Mesenchymal stem cell (in vitro differentiated cells and primary cell): ENCODE measurements at regions not wholly inside any gene's neighbourhood (a gene's known extent, or its start where the extent isn't known, plus 50 kb on each side); places are given as distances from the start of the nearest gene placed in this dataset.

Experiments used
- DNase-seq: peaks from one replicate; pipeline ENCODE4 v3.0.0-alpha.2; 2013
- H2AFZ ChIP-seq: one replicate; pipeline ENCODE4 v1.6.1; 2013; ENCODE audit warnings: low read depth, mild to moderate bottlenecking, control low read depth, inconsistent platforms, low read length, moderate library complexity
- H2AK5ac ChIP-seq: 2 replicates; pipeline ENCODE4 v1.6.1; 2013; ENCODE audit warnings: low read length, moderate library complexity, mild to moderate bottlenecking, inconsistent platforms; ENCODE audit not compliant: severe bottlenecking
- H2BK120ac ChIP-seq: one replicate; pipeline ENCODE4 v1.6.1; 2013; ENCODE audit warnings: low read depth, mild to moderate bottlenecking, inconsistent platforms, low read length, moderate library complexity
- H2BK12ac ChIP-seq, 2 experiments: one replicate each; pipeline ENCODE4 v1.6.1; 2013; ENCODE audit warnings: inconsistent platforms in 2 of 2, low read length in 2 of 2, mild to moderate bottlenecking in 2 of 2, moderate library complexity in 2 of 2, control low read depth in 1 of 2
- H2BK15ac ChIP-seq: one replicate; pipeline ENCODE4 v1.6.1; 2013; ENCODE audit warnings: mild to moderate bottlenecking, low read depth, inconsistent platforms; ENCODE audit not compliant: poor library complexity, severe bottlenecking
- H2BK5ac ChIP-seq: 2 replicates; pipeline ENCODE4 v1.6.1; 2013; ENCODE audit warnings: low read depth, mild to moderate bottlenecking, low read length, control low read depth, inconsistent platforms; ENCODE audit not compliant: poor library complexity, severe bottlenecking
- H3K14ac ChIP-seq, 2 experiments: one replicate each; pipeline ENCODE4 v1.6.1; 2013; ENCODE audit warnings: inconsistent platforms in 2 of 2, low read length in 2 of 2, control low read depth in 1 of 2, mild to moderate bottlenecking in 1 of 2, moderate library complexity in 1 of 2
- H3K18ac ChIP-seq, 2 experiments: one replicate each; pipeline ENCODE4 v1.6.1; 2013; ENCODE audit warnings: inconsistent platforms in 2 of 2, low read length in 2 of 2, control low read depth in 1 of 2, low read depth in 1 of 2, mild to moderate bottlenecking in 1 of 2
- H3K23ac ChIP-seq, 2 experiments: one replicate each; pipeline ENCODE4 v1.6.1; 2013; ENCODE audit warnings: inconsistent platforms in 2 of 2, low read length in 2 of 2, mild to moderate bottlenecking in 2 of 2, moderate library complexity in 2 of 2, control low read depth in 1 of 2
- H3K27ac ChIP-seq: 2 replicates; pipeline ENCODE4 v1.5.1; 2013; ENCODE audit warnings: mild to moderate bottlenecking, moderate library complexity, low read length, control low read depth, inconsistent platforms; ENCODE audit not compliant: poor library complexity, severe bottlenecking
- H3K27me3 ChIP-seq, 2 experiments: 2 replicates each; pipeline versions ENCODE4 v1.6.1 to v1.7.0; 2013; ENCODE audit warnings: low read length in 2 of 2, mild to moderate bottlenecking in 2 of 2, moderate library complexity in 2 of 2, control low read depth in 1 of 2, inconsistent platforms in 1 of 2; ENCODE audit not compliant: control insufficient read depth in 1 of 2, insufficient read depth in 1 of 2
- H3K36me3 ChIP-seq, 2 experiments: 2 replicates each; pipeline versions ENCODE4 v1.6.1 to v1.7.0; 2013; ENCODE audit warnings: low read length in 2 of 2, control low read depth in 1 of 2, inconsistent platforms in 1 of 2, low read depth in 1 of 2, mild to moderate bottlenecking in 1 of 2; ENCODE audit not compliant: insufficient read depth in 2 of 2, control insufficient read depth in 1 of 2
- H3K4ac ChIP-seq, 2 experiments: one replicate each; pipeline ENCODE4 v1.6.1; 2013; ENCODE audit warnings: inconsistent platforms in 2 of 2, low read length in 2 of 2, mild to moderate bottlenecking in 2 of 2, moderate library complexity in 2 of 2, control low read depth in 1 of 2, low read depth in 1 of 2
- H3K4me1 ChIP-seq: 2 replicates; pipeline ENCODE4 v1.6.1; 2013; ENCODE audit warnings: low read depth, low read length, control low read depth; ENCODE audit not compliant: control insufficient read depth, insufficient read depth
- H3K4me2 ChIP-seq: 2 replicates; pipeline ENCODE4 v1.6.1; 2013; ENCODE audit warnings: low read length, mild to moderate bottlenecking, inconsistent platforms; ENCODE audit not compliant: poor library complexity, severe bottlenecking
- H3K4me3 ChIP-seq, 2 experiments: 2 replicates each; pipeline versions ENCODE4 v1.5.1 to v1.7.0; 2013; ENCODE audit warnings: low read length in 2 of 2, mild to moderate bottlenecking in 2 of 2, control low read depth in 1 of 2, low read depth in 1 of 2; ENCODE audit not compliant: insufficient read depth in 1 of 2
- H3K79me1 ChIP-seq: replicated peaks from 2 replicates; pipeline ENCODE4 v1.6.1; 2013; ENCODE audit warnings: mild to moderate bottlenecking, control low read depth, low read length, inconsistent platforms; ENCODE audit not compliant: poor library complexity, severe bottlenecking
- H3K9ac ChIP-seq: 2 replicates; pipeline ENCODE4 v1.7.0; 2013; ENCODE audit warnings: mild to moderate bottlenecking, low read length, moderate library complexity
- H3K9me3 ChIP-seq: 2 replicates; pipeline ENCODE4 v1.7.0; 2013; ENCODE audit warnings: mild to moderate bottlenecking, low read length; ENCODE audit not compliant: control insufficient read depth
- H4K8ac ChIP-seq: one replicate; pipeline ENCODE4 v1.6.1; 2013; ENCODE audit warnings: inconsistent platforms, mild to moderate bottlenecking, low read length, moderate library complexity
- H4K91ac ChIP-seq: one replicate; pipeline ENCODE4 v1.6.1; 2013; ENCODE audit warnings: mild to moderate bottlenecking, low read length, inconsistent platforms
- WGBS: methylation state at CpG from one replicate; pipeline ENCODE4 v1.1.7; 2013; ENCODE audit warnings: mixed read lengths; 5-methylcytosine and 5-hydroxymethylcytosine counted together

GRCh38 chr6:71371559-71371958, 82.9 kb downstream of the OGFRL1 start:
- peaks cover 8 to 13% of the 10 kb centered on the region in 2 experiments for H3K36me3 ChIP-seq
- no peak overlapping the region for H3K4ac ChIP-seq
- peaks cover 3% of the 10 kb centered on the region for H3K4me1 ChIP-seq
- H2BK5ac ChIP-seq: no peak overlapping the region
- no peak overlapping the region for H2BK12ac ChIP-seq
- H2BK15ac ChIP-seq: no peak overlapping the region
- H3K4me2 ChIP-seq: no peak overlapping the region
- H3K27ac ChIP-seq: no peak overlapping the region
- peaks cover 4% of the 10 kb centered on the region for H3K9me3 ChIP-seq
- no peak overlapping the region for H3K4me3 ChIP-seq
- H3K18ac ChIP-seq: no peak overlapping the region
- no peak overlapping the region for H3K9ac ChIP-seq
- H3K14ac ChIP-seq: no peak overlapping the region
- no peaks in the 10 kb centered on the region for H3K27me3 ChIP-seq
- peaks cover 10% of the 10 kb centered on the region for H3K79me1 ChIP-seq
- DNase-seq: no peak
- H2BK120ac ChIP-seq: no peak overlapping the region
- no peak overlapping the region for H2AK5ac ChIP-seq
- H4K91ac ChIP-seq: no peak overlapping the region
- no peak overlapping the region for H4K8ac ChIP-seq
- 100% methylated on average over 1 of the region's 1 CpG for WGBS
- H3K23ac ChIP-seq: no peak overlapping the region
- no peak overlapping the region for H2AFZ ChIP-seq

- no peak for DNase-seq
- Histone ChIP-seq H2BK120ac (no peak overlapping the region), H3K18ac (no peak overlapping the region), H3K4me3 (no peak overlapping the region), H3K9me3 (peaks cover 4% of the 10 kb centered on the region), H3K9ac (no peak overlapping the region), H2BK15ac (no peak overlapping the region), H3K4me2 (no peak overlapping the region), H4K8ac (no peak overlapping the region), H3K27ac (no peak overlapping the region), H3K4me1 (no peaks in the 10 kb centered on the region), H3K27me3 (no peaks in the 10 kb centered on the region), H2BK5ac (no peak overlapping the region), H2AFZ (no peak overlapping the region), H2AK5ac (no peak overlapping the region), H3K79me1 (peaks cover 11% of the 10 kb centered on the region), H3K36me3 (peaks cover 4 to 18% of the 10 kb centered on the region in 2 experiments), H2BK12ac (no peak overlapping the region), H3K23ac (no peak overlapping the region), H4K91ac (no peak overlapping the region), H3K4ac (no peak overlapping the region), H3K14ac (no peak overlapping the region)
- 100% methylated on average over 1 of the region's 1 CpG for WGBS
These were observed 85.3 kb downstream of the OGFRL1 start for GRCh38 chr6:71373943-71374342.

- no peak overlapping the region for H3K18ac ChIP-seq
- no peak overlapping the region for H2BK5ac ChIP-seq
- WGBS: no CpG with 5 or more reads among the region's 1 CpG
These were observed 87.1 kb downstream of the OGFRL1 start for GRCh38 chr6:71375676-71376075.

GRCh38 chr6:71376830-71377229, 88.2 kb downstream of the OGFRL1 start:
- WGBS: 20% methylated on average over 1 of the region's 2 CpGs
- no peak overlapping the region for H3K4me2 ChIP-seq
- H3K9me3 ChIP-seq: peaks cover 4% of the 10 kb centered on the region
- H2AK5ac ChIP-seq: no peak overlapping the region
- H3K9ac ChIP-seq: no peak overlapping the region
- no peak overlapping the region for H2BK12ac ChIP-seq
- no peak for DNase-seq
- H3K27me3 ChIP-seq: no peaks in the 10 kb centered on the region
- no peak overlapping the region for H3K14ac ChIP-seq
- H2BK120ac ChIP-seq: no peak overlapping the region
- H2BK5ac ChIP-seq: no peak overlapping the region
- H3K18ac ChIP-seq: no peak overlapping the region
- H2BK15ac ChIP-seq: no peak overlapping the region
- H3K27ac ChIP-seq: no peak overlapping the region
- no peak overlapping the region for H3K23ac ChIP-seq
- H2AFZ ChIP-seq: no peak overlapping the region
- no peak overlapping the region for H4K8ac ChIP-seq
- H4K91ac ChIP-seq: no peak overlapping the region
- no peak overlapping the region for H3K4ac ChIP-seq
- H3K36me3 ChIP-seq: peaks cover 4 to 10% of the 10 kb centered on the region in 2 experiments
- no peak overlapping the region for H3K4me3 ChIP-seq
- H3K4me1 ChIP-seq: no peaks in the 10 kb centered on the region
- H3K79me1 ChIP-seq: peaks cover 7% of the 10 kb centered on the region

More at GRCh38 chr6:71375676-71376075, 87.1 kb downstream of the OGFRL1 start:
- no peak overlapping the region for H2BK15ac ChIP-seq
- H3K79me1 ChIP-seq: peaks cover 9% of the 10 kb centered on the region
- H2BK120ac ChIP-seq: no peak overlapping the region
- H4K91ac ChIP-seq: no peak overlapping the region
- H3K4ac ChIP-seq: no peak overlapping the region
- no peak overlapping the region for H2AFZ ChIP-seq
- H3K36me3 ChIP-seq: peaks cover 4 to 16% of the 10 kb centered on the region in 2 experiments
- H3K4me1 ChIP-seq: no peaks in the 10 kb centered on the region
- no peak overlapping the region for H2AK5ac ChIP-seq
- DNase-seq: no peak
- H3K23ac ChIP-seq: no peak overlapping the region
- H3K27ac ChIP-seq: peak overlapping the region; percentile 1
- H3K14ac ChIP-seq: no peak overlapping the region
- H3K4me3 ChIP-seq: no peak overlapping the region
- H3K4me2 ChIP-seq: no peak overlapping the region
- no peak overlapping the region for H4K8ac ChIP-seq
- H2BK12ac ChIP-seq: no peak overlapping the region
- no peak overlapping the region for H3K9ac ChIP-seq
- H3K9me3 ChIP-seq: peaks cover 4% of the 10 kb centered on the region
- no peaks in the 10 kb centered on the region for H3K27me3 ChIP-seq
